ENCODE measurements at regions not wholly inside any gene's neighbourhood (a gene's known extent, or its start where the extent isn't known, plus 50 kb on each side); places are given as distances from the start of the nearest gene placed in this dataset.

DNA sequence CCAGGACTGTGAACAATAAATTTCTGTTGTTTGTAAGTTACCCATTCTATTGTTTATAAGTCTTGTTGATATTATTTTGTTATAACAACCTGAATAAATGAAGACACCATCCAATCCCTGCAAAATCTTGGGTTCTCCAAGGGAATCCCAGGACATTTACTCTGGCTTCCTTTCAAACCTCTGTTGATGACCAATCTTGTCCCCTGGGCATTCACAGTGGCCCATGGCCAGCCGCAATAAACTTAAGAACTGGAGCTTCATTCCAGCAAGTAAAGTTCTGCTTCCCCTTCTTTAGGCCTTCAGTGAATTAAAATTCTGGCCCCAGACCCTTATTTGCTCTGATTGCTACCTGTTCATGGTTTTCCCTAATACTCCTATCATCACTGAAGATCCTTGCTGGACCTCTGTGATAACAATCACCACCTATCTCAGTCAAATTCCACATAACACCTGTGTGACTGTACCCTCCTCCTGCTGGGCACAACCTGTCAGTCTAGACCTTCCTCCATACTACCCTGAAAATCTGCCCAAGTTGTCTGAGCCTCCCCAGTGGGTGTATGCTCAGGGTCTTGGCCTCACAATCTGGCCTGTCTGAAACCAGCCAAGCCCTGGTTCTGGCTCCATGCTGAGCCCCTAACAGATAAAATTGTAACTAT is 153.1 kb downstream of the SEMA6D start:
- Mint-ChIP-seq H3K9me3 (peaks cover 18% of the 10 kb centered on the region), H3K27ac (peak overlapping the region; percentile 16), H3K27me3 (ENCODE audit: insufficient read depth, low read depth) (peaks cover 3% of the 10 kb centered on the region), H3K4me3 (no peak overlapping the region), H3K4me1 (peaks cover 36% of the 10 kb centered on the region), H3K36me3 (no peaks in the 10 kb centered on the region)
- H3K27ac ChIP-seq: no peak overlapping the region
- peaks cover 20% of the 10 kb centered on the region for H3F3A ChIP-seq (ENCODE audit: low read depth)
- H4K20me1 ChIP-seq (ENCODE audit: low read depth): no peaks in the 10 kb centered on the region
- H3K36me3 ChIP-seq: peaks cover 4% of the 10 kb centered on the region
- TF ChIP-seq EZH2phosphoT487 (IDR thresholded peaks at IDR 0.05): no peak
- H3K9me3 ChIP-seq (ENCODE audit: low read depth): peaks cover 5% of the 10 kb centered on the region
- no peaks in the 10 kb centered on the region for H3K27me3 ChIP-seq
- H3K79me2 ChIP-seq (ENCODE audit: low read depth): no peaks in the 10 kb centered on the region
- H3K4me3 ChIP-seq: no peak overlapping the region
- no peak overlapping the region for H3K4me2 ChIP-seq
- no peak overlapping the region for H3K9ac ChIP-seq
- H2AFZ ChIP-seq (replicated peaks): no peak overlapping the region
- peaks cover 36% of the 10 kb centered on the region for H3K4me1 ChIP-seq
- DNase-seq (ENCODE audit: low spot score): no peak

DNA sequence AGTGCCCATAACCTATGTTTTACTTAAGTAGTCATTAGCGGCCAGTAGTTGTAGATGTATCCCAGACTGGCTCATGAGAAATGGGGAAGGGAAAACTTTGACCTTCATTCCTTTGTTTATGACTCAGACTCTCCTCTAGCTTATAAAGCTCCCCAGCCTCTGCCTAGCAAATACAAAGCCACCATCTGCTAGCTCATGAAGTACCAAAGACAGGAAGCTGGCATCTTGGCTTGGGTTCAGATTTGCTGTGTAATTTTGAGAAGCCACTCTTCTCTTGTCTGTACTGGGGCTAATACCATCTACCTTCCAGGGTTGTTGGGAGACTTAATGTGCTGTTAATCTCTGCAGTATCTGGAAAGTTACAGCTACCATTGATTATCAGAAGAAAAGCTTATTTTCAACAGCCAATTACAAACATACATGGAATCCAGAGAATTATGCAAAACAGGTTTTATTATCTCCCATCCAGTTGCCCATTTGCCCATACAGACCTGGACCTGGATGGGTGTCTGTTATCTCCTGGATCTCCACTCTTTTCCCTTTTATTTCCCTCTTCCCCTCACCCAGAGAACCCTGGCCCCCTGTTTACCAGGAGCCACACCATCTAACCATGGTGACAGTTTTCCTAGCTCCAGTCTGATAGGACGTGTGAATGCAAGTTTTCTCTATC is 153.8 kb downstream of the SEMA6D start:
- H3K79me2 ChIP-seq (ENCODE audit: low read depth): no peaks in the 10 kb centered on the region
- no peak for DNase-seq (ENCODE audit: low spot score)
- TF ChIP-seq, protein P1, sequence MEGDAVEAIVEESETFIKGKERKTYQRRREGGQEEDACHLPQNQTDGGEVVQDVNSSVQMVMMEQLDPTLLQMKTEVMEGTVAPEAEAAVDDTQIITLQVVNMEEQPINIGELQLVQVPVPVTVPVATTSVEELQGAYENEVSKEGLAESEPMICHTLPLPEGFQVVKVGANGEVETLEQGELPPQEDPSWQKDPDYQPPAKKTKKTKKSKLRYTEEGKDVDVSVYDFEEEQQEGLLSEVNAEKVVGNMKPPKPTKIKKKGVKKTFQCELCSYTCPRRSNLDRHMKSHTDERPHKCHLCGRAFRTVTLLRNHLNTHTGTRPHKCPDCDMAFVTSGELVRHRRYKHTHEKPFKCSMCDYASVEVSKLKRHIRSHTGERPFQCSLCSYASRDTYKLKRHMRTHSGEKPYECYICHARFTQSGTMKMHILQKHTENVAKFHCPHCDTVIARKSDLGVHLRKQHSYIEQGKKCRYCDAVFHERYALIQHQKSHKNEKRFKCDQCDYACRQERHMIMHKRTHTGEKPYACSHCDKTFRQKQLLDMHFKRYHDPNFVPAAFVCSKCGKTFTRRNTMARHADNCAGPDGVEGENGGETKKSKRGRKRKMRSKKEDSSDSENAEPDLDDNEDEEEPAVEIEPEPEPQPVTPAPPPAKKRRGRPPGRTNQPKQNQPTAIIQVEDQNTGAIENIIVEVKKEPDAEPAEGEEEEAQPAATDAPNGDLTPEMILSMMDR (IDR thresholded peaks at IDR 0.05): no peak
- TF ChIP-seq EZH2phosphoT487 (IDR thresholded peaks at IDR 0.05): no peak
- no peak for TF ChIP-seq EZH2 (IDR thresholded peaks at IDR 0.05)
- H3K36me3 Mint-ChIP-seq: no peaks in the 10 kb centered on the region
- H3K4me3 Mint-ChIP-seq: no peak overlapping the region
- H3K4me2 ChIP-seq: no peak overlapping the region
- no peak overlapping the region for H3K27ac Mint-ChIP-seq
- H3K27me3 Mint-ChIP-seq (ENCODE audit: insufficient read depth, low read depth): peaks cover 3% of the 10 kb centered on the region
- H3K4me3 ChIP-seq: no peak overlapping the region
- peaks cover 20% of the 10 kb centered on the region for H3F3A ChIP-seq (ENCODE audit: low read depth)
- peaks cover 4% of the 10 kb centered on the region for H3K36me3 ChIP-seq
- H3K9me3 Mint-ChIP-seq: peaks cover 11% of the 10 kb centered on the region
- H3K4me1 ChIP-seq: peaks cover 36% of the 10 kb centered on the region
- peaks cover 36% of the 10 kb centered on the region for H3K4me1 Mint-ChIP-seq
- H3K27me3 ChIP-seq: no peaks in the 10 kb centered on the region
- no peaks in the 10 kb centered on the region for H4K20me1 ChIP-seq (ENCODE audit: low read depth)
- no peak overlapping the region for H2AFZ ChIP-seq (replicated peaks)
- no peak overlapping the region for H3K27ac ChIP-seq
- H3K9me3 ChIP-seq (ENCODE audit: low read depth): peaks cover 5% of the 10 kb centered on the region
- H3K9ac ChIP-seq: no peak overlapping the region

DNA sequence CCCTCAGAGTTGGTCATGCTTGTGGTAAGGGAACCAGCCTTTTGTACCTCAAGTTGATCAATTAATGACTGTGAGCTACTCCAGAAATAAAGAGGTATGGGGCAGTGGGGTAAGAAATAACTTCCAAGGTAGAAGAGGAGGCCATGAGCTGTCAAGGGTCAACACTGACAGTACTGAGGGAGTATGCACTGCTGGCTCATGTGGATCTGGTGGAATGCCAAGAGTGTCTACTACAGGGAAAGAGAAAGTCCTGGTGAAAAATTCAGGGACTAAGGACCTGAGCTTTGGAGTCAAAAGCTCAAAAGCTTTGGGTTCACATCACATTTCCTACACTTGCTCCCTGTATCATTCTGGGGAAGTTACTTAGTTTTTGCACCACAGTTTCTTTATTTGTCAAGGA is 154.9 kb downstream of the SEMA6D start:
- Mint-ChIP-seq H3K36me3 (no peaks in the 10 kb centered on the region), H3K9me3 (peaks cover 10% of the 10 kb centered on the region), H3K4me1 (peaks cover 36% of the 10 kb centered on the region), H3K27me3 (ENCODE audit: insufficient read depth, low read depth) (peaks cover 3% of the 10 kb centered on the region), H3K27ac (no peak overlapping the region), H3K4me3 (no peak overlapping the region)
- Histone ChIP-seq H3K9ac (no peak overlapping the region), H3K4me3 (no peak overlapping the region), H3K9me3 (ENCODE audit: low read depth) (peaks cover 5% of the 10 kb centered on the region), H3K79me2 (ENCODE audit: low read depth) (no peaks in the 10 kb centered on the region), H3K36me3 (peaks cover 4% of the 10 kb centered on the region), H3K4me1 (peaks cover 41% of the 10 kb centered on the region), H3K4me2 (peak overlapping the region; percentile 63), H4K20me1 (ENCODE audit: low read depth) (no peaks in the 10 kb centered on the region), H3F3A (ENCODE audit: low read depth) (peaks cover 20% of the 10 kb centered on the region), H3K27ac (peak overlapping the region; percentile 64), H3K27me3 (no peaks in the 10 kb centered on the region), H2AFZ (replicated peaks) (no peak overlapping the region)
- no peak for DNase-seq (ENCODE audit: low spot score)
- TF ChIP-seq EZH2phosphoT487 (IDR thresholded peaks at IDR 0.05) (no peak), EZH2 (IDR thresholded peaks at IDR 0.05) (no peak)
- TF ChIP-seq, protein P1 (IDR thresholded peaks at IDR 0.05): no peak
